HG03280 (cell line): ENCODE measurements at regions not wholly inside any gene's neighbourhood (a gene's known extent, or its start where the extent isn't known, plus 50 kb on each side); places are given as distances from the start of the nearest gene placed in this dataset.

Experiments
- ATAC-seq: cut with Tn5 transposase; IDR thresholded peaks from one replicate; pipeline ENCODE4 v1.9.1; 2021; ENCODE audit warnings: mild to moderate bottlenecking, moderate library complexity; ENCODE audit not compliant: unreplicated experiment

- no peak for ATAC-seq
Observed at GRCh38 chr2:196433116-196433515, 206.4 kb upstream of the CCDC150 start.

GRCh38 chr2:196434217-196434616, 205.3 kb upstream of the CCDC150 start:
- ATAC-seq: no peak

- no peak for ATAC-seq
Observed at GRCh38 chr2:196435189-196435588, 204.3 kb upstream of the CCDC150 start.

GRCh38 chr2:196437626-196438025, 201.9 kb upstream of the CCDC150 start:
- no peak for ATAC-seq

GRCh38 chr2:196439760-196440159, 199.8 kb upstream of the CCDC150 start:
- ATAC-seq: no peak

- ATAC-seq: no peak
Observed at GRCh38 chr2:196440413-196440812, 199.1 kb upstream of the CCDC150 start.

GRCh38 chr2:196441527-196441926, 198.0 kb upstream of the CCDC150 start:
- no peak for ATAC-seq

- ATAC-seq: no peak
Observed at GRCh38 chr2:196442211-196442610, 197.3 kb upstream of the CCDC150 start.

GRCh38 chr2:196444442-196444841, 195.1 kb upstream of the CCDC150 start:
- ATAC-seq: no peak

GRCh38 chr2:196445991-196446390, 193.5 kb upstream of the CCDC150 start:
- no peak for ATAC-seq

- ATAC-seq: no peak
Observed at GRCh38 chr2:196448407-196449079, 191.0 kb upstream of the CCDC150 start.

GRCh38 chr2:196449083-196449482, 190.4 kb upstream of the CCDC150 start:
- no peak for ATAC-seq

GRCh38 chr2:196452758-196453157, 186.8 kb upstream of the CCDC150 start:
- no peak for ATAC-seq

- no peak for ATAC-seq
Observed at GRCh38 chr2:196453613-196454047, 185.9 kb upstream of the CCDC150 start.

GRCh38 chr2:196454492-196454891, 185.0 kb upstream of the CCDC150 start:
- no peak for ATAC-seq

GRCh38 chr2:196459539-196459938, 180.0 kb upstream of the CCDC150 start:
- ATAC-seq: no peak

GRCh38 chr2:196463706-196464105, 175.8 kb upstream of the CCDC150 start:
- ATAC-seq: no peak

- ATAC-seq: no peak
Observed at GRCh38 chr2:196464311-196464710, 175.2 kb upstream of the CCDC150 start.

GRCh38 chr2:196466581-196466980, 172.9 kb upstream of the CCDC150 start:
- no peak for ATAC-seq

- ATAC-seq: no peak
Observed at GRCh38 chr2:196468394-196468793, 171.1 kb upstream of the CCDC150 start.

- no peak for ATAC-seq
Observed at GRCh38 chr2:196473617-196474016, 165.9 kb upstream of the CCDC150 start.

GRCh38 chr2:196475611-196476010, 163.9 kb upstream of the CCDC150 start:
- no peak for ATAC-seq

GRCh38 chr2:196478588-196478987, 160.9 kb upstream of the CCDC150 start:
- no peak for ATAC-seq
